HFF-Myc (cell line): ENCODE measurements at regions not wholly inside any gene's neighbourhood (a gene's known extent, or its start where the extent isn't known, plus 50 kb on each side); places are given as distances from the start of the nearest gene placed in this dataset.

Source experiments
- DNase-seq: peaks from one replicate; pipeline ENCODE4 v3.0.0-alpha.2; 2011; ENCODE audit warnings: low read depth; ENCODE audit errors: extremely low read depth
- H3K4me3 ChIP-seq: replicated peaks from 2 replicates; pipeline ENCODE4 v1.5.1; 2011; ENCODE audit warnings: low read depth, mild to moderate bottlenecking, control low read depth, low read length
- CTCF ChIP-seq: IDR thresholded peaks from 2 replicates; pipeline ENCODE4 v1.5.1; 2012; ENCODE audit warnings: mild to moderate bottlenecking, low read depth, low read length, control low read depth; ENCODE audit errors: missing control alignments

- TF ChIP-seq CTCF: no peak
- no peak overlapping the region for H3K4me3 ChIP-seq
- DNase-seq: no peak
Measured at GRCh38 chr2:6369266-6369665, 496.4 kb downstream of the CMPK2 start.

GRCh38 chr2:6370753-6371551, 494.8 kb downstream of the CMPK2 start:
- no peak for TF ChIP-seq CTCF
- H3K4me3 ChIP-seq: no peak overlapping the region
- DNase-seq: no peak

GRCh38 chr2:6372317-6372901, 493.3 kb downstream of the CMPK2 start:
- TF ChIP-seq CTCF: no peak
- no peak overlapping the region for H3K4me3 ChIP-seq
- no peak for DNase-seq

- no peak overlapping the region for H3K4me3 ChIP-seq
- no peak for DNase-seq
- TF ChIP-seq CTCF: no peak
Measured at GRCh38 chr2:6381326-6381725, 484.4 kb downstream of the CMPK2 start.

- H3K4me3 ChIP-seq: no peak overlapping the region
- no peak for TF ChIP-seq CTCF
- DNase-seq: no peak
Measured at GRCh38 chr2:6384341-6384740, 481.4 kb downstream of the CMPK2 start.

GRCh38 chr2:6392354-6392753, 473.4 kb downstream of the CMPK2 start:
- no peak for TF ChIP-seq CTCF
- H3K4me3 ChIP-seq: no peak overlapping the region
- DNase-seq: no peak
